ENCODE measurements at regions not wholly inside any gene's neighbourhood (a gene's known extent, or its start where the extent isn't known, plus 50 kb on each side); places are given as distances from the start of the nearest gene placed in this dataset.

DNA sequence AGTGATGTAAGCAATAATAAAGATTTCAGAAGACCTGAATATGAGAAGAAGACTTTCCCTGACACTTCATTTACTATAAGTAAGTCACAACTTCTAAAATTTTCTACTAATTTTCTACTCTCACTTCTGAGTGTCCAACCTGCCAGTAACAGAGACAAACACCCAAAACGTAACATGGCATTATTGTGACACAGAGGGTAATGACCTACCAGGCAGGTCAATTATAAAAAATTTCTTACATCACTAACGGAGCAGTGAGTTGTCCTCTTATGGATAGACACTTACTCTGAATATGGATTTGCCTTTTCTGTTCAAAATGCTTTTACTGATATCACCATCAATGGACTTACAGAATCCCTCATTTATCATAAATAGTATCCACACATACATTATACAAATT is 405.9 kb upstream of the MAGEB16 start:
- intact Hi-C loops (cut with DNase I; ENCODE audit: low total_unique reads), result no loop called here
- TF ChIP-seq POLR2A (IDR thresholded peaks at IDR 0.05), result no peak
- TF ChIP-seq, protein P1, sequence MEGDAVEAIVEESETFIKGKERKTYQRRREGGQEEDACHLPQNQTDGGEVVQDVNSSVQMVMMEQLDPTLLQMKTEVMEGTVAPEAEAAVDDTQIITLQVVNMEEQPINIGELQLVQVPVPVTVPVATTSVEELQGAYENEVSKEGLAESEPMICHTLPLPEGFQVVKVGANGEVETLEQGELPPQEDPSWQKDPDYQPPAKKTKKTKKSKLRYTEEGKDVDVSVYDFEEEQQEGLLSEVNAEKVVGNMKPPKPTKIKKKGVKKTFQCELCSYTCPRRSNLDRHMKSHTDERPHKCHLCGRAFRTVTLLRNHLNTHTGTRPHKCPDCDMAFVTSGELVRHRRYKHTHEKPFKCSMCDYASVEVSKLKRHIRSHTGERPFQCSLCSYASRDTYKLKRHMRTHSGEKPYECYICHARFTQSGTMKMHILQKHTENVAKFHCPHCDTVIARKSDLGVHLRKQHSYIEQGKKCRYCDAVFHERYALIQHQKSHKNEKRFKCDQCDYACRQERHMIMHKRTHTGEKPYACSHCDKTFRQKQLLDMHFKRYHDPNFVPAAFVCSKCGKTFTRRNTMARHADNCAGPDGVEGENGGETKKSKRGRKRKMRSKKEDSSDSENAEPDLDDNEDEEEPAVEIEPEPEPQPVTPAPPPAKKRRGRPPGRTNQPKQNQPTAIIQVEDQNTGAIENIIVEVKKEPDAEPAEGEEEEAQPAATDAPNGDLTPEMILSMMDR (IDR thresholded peaks at IDR 0.05 in 8 of 11, conservative IDR thresholded peaks at IDR 0.05 in 3 of 11), result no peak
- no peak for TF ChIP-seq POLR2AphosphoS5 (IDR thresholded peaks at IDR 0.05)
- no peak overlapping the region for H3K4me3 ChIP-seq
- WGBS, 5 donors, result 59 to 83% (median 72%) methylated on average over 2 of the region's 2 CpGs
- H3K27me3 ChIP-seq (replicated peaks in 1 of 7), result peaks cover 0 to 5% (median 0%) of the 10 kb centered on the region in 7 donors
- H3K4me1 ChIP-seq, result no peaks in the 10 kb centered on the region
- DNase-seq, result no peak
- no peaks in the 10 kb centered on the region for H3K9me3 ChIP-seq
- no peak overlapping the region for H3K27ac ChIP-seq
- H3K36me3 ChIP-seq, result no peaks in the 10 kb centered on the region

DNA sequence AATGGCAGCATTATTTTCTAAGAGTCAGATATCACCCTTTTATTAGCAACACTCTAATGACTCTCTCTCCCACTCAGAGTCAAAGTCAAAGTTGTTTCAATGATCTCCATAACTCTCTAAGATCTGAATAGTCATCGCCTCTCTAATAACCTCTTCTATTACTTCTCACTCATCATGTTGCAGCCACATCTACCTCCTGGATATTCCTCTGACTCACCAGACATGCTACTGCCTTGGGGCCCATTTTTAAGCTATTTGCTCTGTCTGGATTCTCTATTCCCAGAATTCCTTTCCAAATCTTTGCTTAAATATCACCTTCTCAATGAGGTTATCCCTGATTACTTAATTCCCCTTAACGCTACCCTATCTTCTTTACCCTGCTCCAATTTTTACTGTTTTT is 391.8 kb upstream of the MAGEB16 start:
- 84 to 95% (median 90%) methylated on average over 2 of the region's 2 CpGs for WGBS, 5 donors
- no peak overlapping the region for H3K27ac ChIP-seq
- H3K27me3 ChIP-seq (replicated peaks in 1 of 7), result no peaks in the 10 kb centered on the region
- H3K9me3 ChIP-seq, result no peaks in the 10 kb centered on the region
- H3K36me3 ChIP-seq, result no peaks in the 10 kb centered on the region
- TF ChIP-seq, protein P1 (IDR thresholded peaks at IDR 0.05 in 8 of 11, conservative IDR thresholded peaks at IDR 0.05 in 3 of 11), result no peak
- no peak for TF ChIP-seq POLR2A (IDR thresholded peaks at IDR 0.05)
- TF ChIP-seq POLR2AphosphoS5 (IDR thresholded peaks at IDR 0.05), result no peak
- no peaks in the 10 kb centered on the region for H3K4me1 ChIP-seq
- no peak overlapping the region for H3K4me3 ChIP-seq
- intact Hi-C loops (cut with DNase I; ENCODE audit: low total_unique reads), result no loop called here
- no peak for DNase-seq

DNA sequence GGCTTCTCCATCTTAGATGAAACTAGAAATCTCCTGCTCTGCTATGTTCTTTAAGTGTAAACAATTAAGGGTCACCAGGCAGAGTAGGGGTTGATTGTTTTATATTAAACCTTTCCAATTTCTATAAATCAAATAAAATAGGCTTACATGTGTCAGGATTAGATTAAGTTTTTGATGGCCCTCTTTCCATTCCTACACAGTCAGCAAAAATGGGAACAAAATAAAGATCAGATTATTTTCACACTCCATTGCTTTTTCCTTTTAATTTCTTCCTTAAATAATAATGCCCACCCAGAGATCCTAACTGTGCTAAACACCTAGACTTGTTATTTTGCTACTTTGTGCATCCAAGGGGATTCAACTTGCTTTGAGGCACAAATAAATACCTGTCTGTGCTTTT is 381.4 kb upstream of the MAGEB16 start:
- intact Hi-C loops (cut with DNase I; ENCODE audit: low total_unique reads), result no loop called here
- TF ChIP-seq, protein P1 (IDR thresholded peaks at IDR 0.05 in 8 of 11, conservative IDR thresholded peaks at IDR 0.05 in 3 of 11), result no peak
- TF ChIP-seq POLR2A (IDR thresholded peaks at IDR 0.05), result no peak
- TF ChIP-seq POLR2AphosphoS5 (IDR thresholded peaks at IDR 0.05), result no peak
- no peaks in the 10 kb centered on the region for H3K4me1 ChIP-seq
- H3K27ac ChIP-seq, result no peak overlapping the region
- no peak overlapping the region for H3K4me3 ChIP-seq
- H3K27me3 ChIP-seq (replicated peaks in 1 of 7), result no peaks in the 10 kb centered on the region
- no peak for DNase-seq
- peaks cover 0 to 4% (median 0%) of the 10 kb centered on the region in 8 donors for H3K9me3 ChIP-seq
- no peaks in the 10 kb centered on the region for H3K36me3 ChIP-seq

DNA sequence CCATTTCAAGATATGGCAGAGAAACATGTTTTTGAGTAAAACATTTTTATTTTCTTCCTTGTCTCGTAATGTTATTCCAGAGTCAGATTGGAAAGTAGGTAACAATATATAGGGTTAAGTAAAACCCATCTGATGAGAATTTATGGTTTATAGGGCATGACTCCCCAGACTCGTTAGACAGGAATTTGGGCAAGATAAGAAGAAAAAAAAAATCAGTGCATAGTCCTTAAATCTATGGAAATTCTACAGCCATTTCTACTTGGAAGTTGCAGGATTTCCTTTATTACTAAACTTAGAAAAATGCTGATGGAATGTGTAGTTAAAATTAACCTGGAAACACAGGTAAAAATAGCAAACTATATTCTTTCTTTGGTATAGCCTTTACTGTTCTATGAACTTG is 366.1 kb upstream of the MAGEB16 start:
- Histone ChIP-seq H3K36me3 (no peaks in the 10 kb centered on the region), H3K27me3 (replicated peaks in 1 of 7) (no peaks in the 10 kb centered on the region), H3K9me3 (peaks cover 0 to 2% (median 0%) of the 10 kb centered on the region in 8 donors), H3K27ac (no peak overlapping the region), H3K4me3 (no peak overlapping the region), H3K4me1 (no peaks in the 10 kb centered on the region)
- TF ChIP-seq, protein P1 (IDR thresholded peaks at IDR 0.05 in 8 of 11, conservative IDR thresholded peaks at IDR 0.05 in 3 of 11), result no peak
- TF ChIP-seq POLR2A (IDR thresholded peaks at IDR 0.05), result no peak
- TF ChIP-seq POLR2AphosphoS5 (IDR thresholded peaks at IDR 0.05), result no peak
- intact Hi-C loops (cut with DNase I; ENCODE audit: low total_unique reads), result no loop called here
- WGBS, 5 donors, result 48 to 71% (median 63%) methylated on average over 2 of the region's 2 CpGs
- no peak for DNase-seq
